ENCODE measurements at regions not wholly inside any gene's neighbourhood (a gene's known extent, or its start where the extent isn't known, plus 50 kb on each side); places are given as distances from the start of the nearest gene placed in this dataset.

GRCh38 chr14:81982046-81982445 is 448.4 kb upstream of the SEL1L start:
- Histone ChIP-seq H3K27ac (no peak overlapping the region), H3K36me3 (no peaks in the 10 kb centered on the region), H3K9me3 (no peaks in the 10 kb centered on the region), H3K4me1 (ENCODE audit: insufficient read depth) (no peaks in the 10 kb centered on the region), H3K4me3 (no peak overlapping the region), H3K27me3 (no peaks in the 10 kb centered on the region)
- DNase-seq, result no peak
- intact Hi-C loops (cut with DNase I), result no loop called here
- 66 to 71% (median 69%) methylated on average over 4 of the region's 4 CpGs for WGBS, 3 donors
- no peak for TF ChIP-seq POLR2A (IDR thresholded peaks at IDR 0.05)
- no peak for TF ChIP-seq CTCF (IDR thresholded peaks at IDR 0.05)
- TF ChIP-seq EP300 (IDR thresholded peaks at IDR 0.05), result no peak

GRCh38 chr14:81986005-81986404 is 452.4 kb upstream of the SEL1L start:
- intact Hi-C loops (cut with DNase I), result no loop called here
- no peak overlapping the region for H3K27ac ChIP-seq
- TF ChIP-seq POLR2A (IDR thresholded peaks at IDR 0.05) (no peak), EP300 (IDR thresholded peaks at IDR 0.05) (no peak), CTCF (IDR thresholded peaks at IDR 0.05) (no peak)
- no peaks in the 10 kb centered on the region for H3K4me1 ChIP-seq (ENCODE audit: insufficient read depth)
- no peaks in the 10 kb centered on the region for H3K36me3 ChIP-seq
- no peaks in the 10 kb centered on the region for H3K27me3 ChIP-seq
- H3K9me3 ChIP-seq, result no peaks in the 10 kb centered on the region
- DNase-seq, result no peak
- H3K4me3 ChIP-seq, result no peak overlapping the region

GRCh38 chr14:81989211-81989610 is 455.6 kb upstream of the SEL1L start:
- no peaks in the 10 kb centered on the region for H3K9me3 ChIP-seq
- H3K36me3 ChIP-seq, result no peaks in the 10 kb centered on the region
- no peak for TF ChIP-seq POLR2A (IDR thresholded peaks at IDR 0.05)
- TF ChIP-seq EP300 (IDR thresholded peaks at IDR 0.05), result no peak
- no peak for TF ChIP-seq CTCF (IDR thresholded peaks at IDR 0.05)
- no peak overlapping the region for H3K4me3 ChIP-seq
- DNase-seq, result no peak
- no peaks in the 10 kb centered on the region for H3K4me1 ChIP-seq (ENCODE audit: insufficient read depth)
- no peak overlapping the region for H3K27ac ChIP-seq
- no peaks in the 10 kb centered on the region for H3K27me3 ChIP-seq
- WGBS, 3 donors, result 89 to 95% (median 90%) methylated on average over 3 of the region's 3 CpGs
- intact Hi-C loops (cut with DNase I), result no loop called here

- TF ChIP-seq EP300 (IDR thresholded peaks at IDR 0.05), result no peak
- peak; percentile 34 to 65 (median 56) for TF ChIP-seq CTCF (IDR thresholded peaks at IDR 0.05)
- H3K27ac ChIP-seq, result no peak overlapping the region
- intact Hi-C loops (cut with DNase I), result no loop called here
- peak in 3 of 5 donors; percentile 23 to 38 (median 25) for DNase-seq
- H3K9me3 ChIP-seq, result no peaks in the 10 kb centered on the region
- no peaks in the 10 kb centered on the region for H3K27me3 ChIP-seq
- no peaks in the 10 kb centered on the region for H3K4me1 ChIP-seq (ENCODE audit: insufficient read depth)
- 17 to 20% (median 18%) methylated on average over 7 of the region's 7 CpGs for WGBS, 3 donors
- no peak overlapping the region for H3K4me3 ChIP-seq
- H3K36me3 ChIP-seq, result no peaks in the 10 kb centered on the region
Observed at GRCh38 chr14:81990312-81990761, 456.7 kb upstream of the SEL1L start.

GRCh38 chr14:81991998-81992397 is 458.3 kb upstream of the SEL1L start:
- DNase-seq, result no peak
- H3K4me3 ChIP-seq, result no peak overlapping the region
- no peaks in the 10 kb centered on the region for H3K27me3 ChIP-seq
- WGBS, 3 donors, result 86 to 93% (median 90%) methylated on average over 1 of the region's 1 CpG
- no peak overlapping the region for H3K27ac ChIP-seq
- H3K36me3 ChIP-seq, result no peaks in the 10 kb centered on the region
- H3K9me3 ChIP-seq, result no peaks in the 10 kb centered on the region
- TF ChIP-seq EP300 (IDR thresholded peaks at IDR 0.05) (no peak), CTCF (IDR thresholded peaks at IDR 0.05) (no peak), POLR2A (IDR thresholded peaks at IDR 0.05) (no peak)
- no peaks in the 10 kb centered on the region for H3K4me1 ChIP-seq (ENCODE audit: insufficient read depth)
- intact Hi-C loops (cut with DNase I), result no loop called here

All from ovary (tissue), 7 donors.